ENCODE measurements at regions not wholly inside any gene's neighbourhood (a gene's known extent, or its start where the extent isn't known, plus 50 kb on each side); places are given as distances from the start of the nearest gene placed in this dataset.

GRCh38 chr3:72320095-72320954, 527.9 kb downstream of the SHQ1 start:
- Histone ChIP-seq H3K27ac (ENCODE audit: poor library complexity, severe bottlenecking) (no peak overlapping the region), H3K4me1 (ENCODE audit: insufficient read depth, poor library complexity, severe bottlenecking) (no peaks in the 10 kb centered on the region), H3K9me3 (ENCODE audit: severe bottlenecking) (no peaks in the 10 kb centered on the region), H3K27me3 (ENCODE audit: insufficient read depth, poor library complexity, severe bottlenecking) (no peaks in the 10 kb centered on the region), H3K4me3 (ENCODE audit: severe bottlenecking) (no peak overlapping the region), H3K36me3 (ENCODE audit: low read depth) (no peaks in the 10 kb centered on the region)
- ATAC-seq (ENCODE audit: low read depth) (no peak), DNase-seq (ENCODE audit: low spot score) (no peak)
- TF ChIP-seq CTCF (IDR thresholded peaks at IDR 0.05; ENCODE audit: poor library complexity, severe bottlenecking) = no peak

GRCh38 chr3:72319194-72320094, 528.8 kb downstream of the SHQ1 start:
- Histone ChIP-seq H3K27ac (ENCODE audit: poor library complexity, severe bottlenecking) (no peak overlapping the region), H3K36me3 (ENCODE audit: low read depth) (no peaks in the 10 kb centered on the region), H3K4me1 (ENCODE audit: insufficient read depth, poor library complexity, severe bottlenecking) (no peaks in the 10 kb centered on the region), H3K27me3 (ENCODE audit: insufficient read depth, poor library complexity, severe bottlenecking) (no peaks in the 10 kb centered on the region), H3K4me3 (ENCODE audit: severe bottlenecking) (no peak overlapping the region), H3K9me3 (ENCODE audit: severe bottlenecking) (no peaks in the 10 kb centered on the region)
- ATAC-seq (ENCODE audit: low read depth) = no peak
- TF ChIP-seq CTCF (IDR thresholded peaks at IDR 0.05; ENCODE audit: poor library complexity, severe bottlenecking) = no peak
- no peak for DNase-seq (ENCODE audit: low spot score)

GRCh38 chr3:72318504-72319193, 529.6 kb downstream of the SHQ1 start:
- DNase-seq (ENCODE audit: low spot score) (no peak), ATAC-seq (ENCODE audit: low read depth) (no peak)
- H3K27ac ChIP-seq (ENCODE audit: poor library complexity, severe bottlenecking) = no peak overlapping the region
- no peaks in the 10 kb centered on the region for H3K4me1 ChIP-seq (ENCODE audit: insufficient read depth, poor library complexity, severe bottlenecking)
- no peaks in the 10 kb centered on the region for H3K9me3 ChIP-seq (ENCODE audit: severe bottlenecking)
- TF ChIP-seq CTCF (IDR thresholded peaks at IDR 0.05; ENCODE audit: poor library complexity, severe bottlenecking) = no peak
- no peaks in the 10 kb centered on the region for H3K27me3 ChIP-seq (ENCODE audit: insufficient read depth, poor library complexity, severe bottlenecking)
- no peak overlapping the region for H3K4me3 ChIP-seq (ENCODE audit: severe bottlenecking)
- H3K36me3 ChIP-seq (ENCODE audit: low read depth) = no peaks in the 10 kb centered on the region

- DNase-seq (ENCODE audit: low spot score) (no peak), ATAC-seq (ENCODE audit: low read depth) (no peak)
- no peak overlapping the region for H3K4me3 ChIP-seq (ENCODE audit: severe bottlenecking)
- H3K27ac ChIP-seq (ENCODE audit: poor library complexity, severe bottlenecking) = no peak overlapping the region
- no peaks in the 10 kb centered on the region for H3K36me3 ChIP-seq (ENCODE audit: low read depth)
- no peaks in the 10 kb centered on the region for H3K9me3 ChIP-seq (ENCODE audit: severe bottlenecking)
- H3K27me3 ChIP-seq (ENCODE audit: insufficient read depth, poor library complexity, severe bottlenecking) = no peaks in the 10 kb centered on the region
- TF ChIP-seq CTCF (IDR thresholded peaks at IDR 0.05; ENCODE audit: poor library complexity, severe bottlenecking) = no peak
- no peaks in the 10 kb centered on the region for H3K4me1 ChIP-seq (ENCODE audit: insufficient read depth, poor library complexity, severe bottlenecking)
Measured at GRCh38 chr3:72317491-72317890, 530.8 kb downstream of the SHQ1 start.
